ENCODE measurements at regions not wholly inside any gene's neighbourhood (a gene's known extent, or its start where the extent isn't known, plus 50 kb on each side); places are given as distances from the start of the nearest gene placed in this dataset.

GRCh38 chr1:30058970-30059369 is 664.4 kb downstream of the MATN1 start:
- no peak for TF ChIP-seq CTCF (IDR thresholded peaks at IDR 0.05; ENCODE audit: insufficient read depth, low read depth, low read length)
- no peak for TF ChIP-seq EZH2 (IDR thresholded peaks at IDR 0.05; ENCODE audit: insufficient read depth, low read length)
